ENCODE measurements at regions not wholly inside any gene's neighbourhood (a gene's known extent, or its start where the extent isn't known, plus 50 kb on each side); places are given as distances from the start of the nearest gene placed in this dataset.

GRCh38 chr3:45283471-45283870 is 57.4 kb upstream of the TMEM158 start:
- TF ChIP-seq POLR2A (IDR thresholded peaks at IDR 0.05; ENCODE audit: low read depth, low read length) (no peak), TAF1 (IDR thresholded peaks at IDR 0.05; ENCODE audit: borderline replicate concordance, low read depth, low read length) (no peak)

All from GM12892 (cell line).